Keratinocyte (primary cell): ENCODE measurements at regions not wholly inside any gene's neighbourhood (a gene's known extent, or its start where the extent isn't known, plus 50 kb on each side); places are given as distances from the start of the nearest gene placed in this dataset.

ENCODE experiments used
- DNase-seq: peaks from one replicate; pipeline ENCODE4 v3.0.0-alpha.2; 2011; ENCODE audit warnings: low read depth, missing footprints, low spot score
- FAIRE-seq: peaks from 2 replicates; lab custom pipeline; 2011; peaks lifted over from hg19 to GRCh38; lab: Jason Lieb, UNC
- H2AFZ ChIP-seq: 2 replicates; pipeline ENCODE4 v1.6.0; 2012; ENCODE audit warnings: low read length, control low read depth, inconsistent platforms; ENCODE audit not compliant: control insufficient read depth
- H3K27ac ChIP-seq: 2 replicates; pipeline ENCODE4 v1.5.1; 2011; ENCODE audit warnings: low read length; ENCODE audit not compliant: control insufficient read depth, insufficient read depth
- H3K27me3 ChIP-seq: 3 replicates; pipeline ENCODE4 v1.6.0; 2011; ENCODE audit warnings: low read length; ENCODE audit not compliant: control insufficient read depth, insufficient read depth; ENCODE audit errors: extremely low read depth
- H3K36me3 ChIP-seq, 2 experiments: 2 replicates in 1 of 2; 3 replicates in 1 of 2; pipeline ENCODE4 v1.5.1; 2011; ENCODE audit warnings: low read length in 2 of 2, mild to moderate bottlenecking in 1 of 2; ENCODE audit not compliant: control insufficient read depth in 2 of 2, insufficient read depth in 2 of 2; ENCODE audit errors: extremely low read depth in 1 of 2
- H3K4me1 ChIP-seq: 3 replicates; pipeline ENCODE4 v1.5.1; 2011; ENCODE audit warnings: low read length; ENCODE audit not compliant: control insufficient read depth, insufficient read depth; ENCODE audit errors: extremely low read depth
- H3K4me2 ChIP-seq: 3 replicates; pipeline ENCODE4 v1.6.0; 2011; ENCODE audit warnings: low read depth, low read length; ENCODE audit not compliant: control insufficient read depth, insufficient read depth; ENCODE audit errors: extremely low read depth
- H3K4me3 ChIP-seq, 3 experiments: fragments of 200-600 bp in 1 of 3; sonication (generic) in 1 of 3; 2 replicates in 2 of 3; 3 replicates in 1 of 3; pipeline ENCODE4 v1.5.1; 2011 to 2016; ENCODE audit warnings: low read length in 3 of 3, mild to moderate bottlenecking in 3 of 3, control low read depth in 2 of 3, inconsistent platforms in 1 of 3, low read depth in 1 of 3, mixed read lengths in 1 of 3, mixed run types in 1 of 3, moderate library complexity in 1 of 3; ENCODE audit not compliant: control insufficient read depth in 2 of 3, insufficient read depth in 2 of 3; ENCODE audit errors: extremely low read depth in 1 of 3
- H3K79me2 ChIP-seq: 2 replicates; pipeline ENCODE4 v1.6.0; 2012; ENCODE audit warnings: low read length; ENCODE audit not compliant: control insufficient read depth, insufficient read depth
- H3K9ac ChIP-seq: 3 replicates; pipeline ENCODE4 v1.6.0; 2011; ENCODE audit warnings: low read length; ENCODE audit not compliant: control insufficient read depth, insufficient read depth; ENCODE audit errors: extremely low read depth
- H3K9me1 ChIP-seq: 3 replicates; pipeline ENCODE4 v1.6.0; 2011; ENCODE audit warnings: low read length; ENCODE audit not compliant: control insufficient read depth, insufficient read depth; ENCODE audit errors: extremely low read depth
- H3K9me3 ChIP-seq: 2 replicates; pipeline ENCODE4 v1.5.1; 2012; ENCODE audit warnings: low read depth, low read length; ENCODE audit not compliant: control insufficient read depth
- H4K20me1 ChIP-seq: 3 replicates; pipeline ENCODE4 v1.6.0; 2011; ENCODE audit warnings: low read length; ENCODE audit not compliant: control insufficient read depth, insufficient read depth; ENCODE audit errors: extremely low read depth
- CTCF ChIP-seq, 3 experiments: IDR thresholded peaks in 1 of 3; conservative IDR thresholded peaks in 1 of 3; optimal IDR thresholded peaks in 1 of 3; 2 replicates in 2 of 3; 3 replicates in 1 of 3; pipeline versions ENCODE3 to v1.5.1; 2011; ENCODE audit warnings: low read length in 3 of 3, mild to moderate bottlenecking in 3 of 3, moderate library complexity in 2 of 3, control low read depth in 1 of 3, inconsistent platforms in 1 of 3; ENCODE audit not compliant: insufficient read depth in 2 of 3; ENCODE audit errors: extremely low read depth in 1 of 3
- EZH2 ChIP-seq: IDR thresholded peaks from one replicate; pipeline ENCODE4 v1.6.1; 2012; ENCODE audit warnings: inconsistent platforms, mild to moderate bottlenecking, low read length, moderate library complexity
- dilution Hi-C: fragments of 300-500 bp; cut with MboI; formaldehyde crosslinking; loops from one replicate; pipeline ENCODE4 v1.7.0; 2020; ENCODE audit warnings: low sequenced_read_pairs; ENCODE audit not compliant: extremely low pct_ligation_motif_present

DNA sequence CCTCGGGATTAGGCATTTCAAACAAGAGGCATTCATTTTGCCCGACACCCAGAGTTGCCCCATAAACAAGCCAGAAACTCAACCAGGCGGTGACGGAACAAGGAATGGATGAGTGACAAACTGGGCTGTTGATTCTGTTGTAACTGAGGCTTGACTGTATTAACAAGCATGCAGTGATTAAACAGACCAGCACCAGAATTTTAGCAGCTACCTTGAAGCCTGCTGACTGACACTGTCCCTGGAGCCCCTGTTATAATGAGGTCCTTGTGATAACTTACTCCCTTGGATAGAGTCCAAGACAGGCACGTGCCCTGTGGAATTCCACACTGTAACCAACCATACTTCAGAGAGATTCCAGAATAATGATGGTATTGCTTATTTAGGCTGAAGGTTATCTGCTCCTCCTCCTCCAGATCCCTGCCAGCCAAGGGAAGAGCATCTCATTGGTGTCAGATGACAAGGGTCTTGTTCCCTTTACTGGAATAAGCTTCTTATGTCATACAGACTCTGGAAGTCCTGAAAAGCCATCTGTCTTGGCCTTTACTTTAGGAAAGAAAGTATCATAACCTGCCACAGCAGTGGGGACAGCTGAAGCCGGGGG lies 97.1 kb upstream of the RMDN2 start:
- H3K79me2 ChIP-seq = no peaks in the 10 kb centered on the region
- no peaks in the 10 kb centered on the region for H3K9me1 ChIP-seq
- H3K27ac ChIP-seq = no peak overlapping the region
- dilution Hi-C loops = no loop called here
- H3K4me2 ChIP-seq = no peak overlapping the region
- no peaks in the 10 kb centered on the region for H3K4me1 ChIP-seq
- H3K36me3 ChIP-seq = no peaks in the 10 kb centered on the region
- H4K20me1 ChIP-seq = no peaks in the 10 kb centered on the region
- H3K4me3 ChIP-seq = no peak overlapping the region
- H3K9me3 ChIP-seq = no peaks in the 10 kb centered on the region
- DNase-seq (no peak), FAIRE-seq (no peak)
- no peak overlapping the region for H3K9ac ChIP-seq
- TF ChIP-seq EZH2 (no peak), CTCF (optimal IDR thresholded peaks at IDR 0.05 in 1 of 3, IDR thresholded peaks at IDR 0.05 in 1 of 3, conservative IDR thresholded peaks at IDR 0.05 in 1 of 3; ENCODE audit: extremely low read depth in 1 of 3, insufficient read depth in 2 of 3, low read length in 3 of 3) (no peak)
- no peak overlapping the region for H2AFZ ChIP-seq
- no peaks in the 10 kb centered on the region for H3K27me3 ChIP-seq

DNA sequence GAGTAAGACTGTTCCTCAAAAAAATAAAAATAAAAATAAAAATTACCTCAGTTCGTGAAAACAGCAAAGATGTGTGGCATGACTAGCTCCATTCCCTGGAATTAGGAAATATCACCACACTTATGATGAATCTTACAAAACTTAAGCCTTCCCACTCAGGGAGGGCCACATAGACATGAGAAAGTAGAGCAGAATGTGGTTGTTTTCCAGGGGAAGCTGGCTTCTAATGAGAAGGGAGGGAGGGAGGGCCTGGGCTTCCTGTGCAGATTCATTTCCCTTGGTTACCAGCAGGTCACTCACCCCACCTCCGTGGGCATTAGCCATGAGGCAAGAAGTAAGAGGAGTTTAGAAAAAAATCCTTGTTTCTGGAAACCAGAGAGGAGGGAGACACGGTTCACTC lies 95.9 kb upstream of the RMDN2 start:
- H3K9ac ChIP-seq = no peak overlapping the region
- H3K4me1 ChIP-seq = no peaks in the 10 kb centered on the region
- DNase-seq (no peak), FAIRE-seq (no peak)
- no peaks in the 10 kb centered on the region for H3K9me1 ChIP-seq
- no peak overlapping the region for H3K27ac ChIP-seq
- H3K9me3 ChIP-seq = no peaks in the 10 kb centered on the region
- no peaks in the 10 kb centered on the region for H3K79me2 ChIP-seq
- TF ChIP-seq EZH2 (no peak), CTCF (optimal IDR thresholded peaks at IDR 0.05 in 1 of 3, IDR thresholded peaks at IDR 0.05 in 1 of 3, conservative IDR thresholded peaks at IDR 0.05 in 1 of 3; ENCODE audit: extremely low read depth in 1 of 3, insufficient read depth in 2 of 3, low read length in 3 of 3) (no peak)
- no peaks in the 10 kb centered on the region for H4K20me1 ChIP-seq
- H3K4me2 ChIP-seq = no peak overlapping the region
- dilution Hi-C loops = no loop called here
- H3K4me3 ChIP-seq = no peak overlapping the region
- H3K36me3 ChIP-seq = no peaks in the 10 kb centered on the region
- H3K27me3 ChIP-seq = no peaks in the 10 kb centered on the region
- H2AFZ ChIP-seq = no peak overlapping the region
